ENCODE measurements at regions not wholly inside any gene's neighbourhood (a gene's known extent, or its start where the extent isn't known, plus 50 kb on each side); places are given as distances from the start of the nearest gene placed in this dataset.

DNA sequence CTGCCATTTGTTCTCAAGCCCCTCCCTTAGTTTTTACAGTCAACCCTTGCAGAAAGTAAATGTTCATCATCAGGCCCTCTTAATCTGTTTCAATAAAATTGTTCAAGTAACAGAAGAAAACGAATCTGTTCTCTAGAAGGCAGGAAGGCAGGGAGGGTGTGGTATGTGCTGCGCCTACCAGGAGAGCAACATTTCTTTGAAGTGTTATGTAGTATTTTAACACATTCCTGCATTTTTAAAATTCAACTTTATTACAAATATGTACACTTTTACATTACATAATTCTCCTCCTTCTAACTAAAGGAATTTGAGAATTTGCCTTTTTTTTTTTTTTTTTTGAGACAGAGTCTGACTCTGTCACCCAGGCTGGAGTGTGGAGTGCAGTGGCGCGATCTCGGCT is 657.8 kb downstream of the MCTP2 start:
- DNase-seq: no peak
- Mint-ChIP-seq H3K36me3 (ENCODE audit: insufficient read depth, unreplicated experiment) (no peaks in the 10 kb centered on the region), H3K4me3 (ENCODE audit: low read depth, unreplicated experiment) (no peak overlapping the region), H3K4me1 (ENCODE audit: low read depth, unreplicated experiment) (no peaks in the 10 kb centered on the region), H3K27ac (ENCODE audit: unreplicated experiment) (no peak overlapping the region), H3K27me3 (ENCODE audit: unreplicated experiment) (no peaks in the 10 kb centered on the region), H3K9me3 (ENCODE audit: low read depth, unreplicated experiment) (peaks cover 18% of the 10 kb centered on the region)
- intact Hi-C loops (cut with micrococcal nuclease; ENCODE audit: unreplicated experiment): no loop called here
- TF ChIP-seq, protein P1, sequence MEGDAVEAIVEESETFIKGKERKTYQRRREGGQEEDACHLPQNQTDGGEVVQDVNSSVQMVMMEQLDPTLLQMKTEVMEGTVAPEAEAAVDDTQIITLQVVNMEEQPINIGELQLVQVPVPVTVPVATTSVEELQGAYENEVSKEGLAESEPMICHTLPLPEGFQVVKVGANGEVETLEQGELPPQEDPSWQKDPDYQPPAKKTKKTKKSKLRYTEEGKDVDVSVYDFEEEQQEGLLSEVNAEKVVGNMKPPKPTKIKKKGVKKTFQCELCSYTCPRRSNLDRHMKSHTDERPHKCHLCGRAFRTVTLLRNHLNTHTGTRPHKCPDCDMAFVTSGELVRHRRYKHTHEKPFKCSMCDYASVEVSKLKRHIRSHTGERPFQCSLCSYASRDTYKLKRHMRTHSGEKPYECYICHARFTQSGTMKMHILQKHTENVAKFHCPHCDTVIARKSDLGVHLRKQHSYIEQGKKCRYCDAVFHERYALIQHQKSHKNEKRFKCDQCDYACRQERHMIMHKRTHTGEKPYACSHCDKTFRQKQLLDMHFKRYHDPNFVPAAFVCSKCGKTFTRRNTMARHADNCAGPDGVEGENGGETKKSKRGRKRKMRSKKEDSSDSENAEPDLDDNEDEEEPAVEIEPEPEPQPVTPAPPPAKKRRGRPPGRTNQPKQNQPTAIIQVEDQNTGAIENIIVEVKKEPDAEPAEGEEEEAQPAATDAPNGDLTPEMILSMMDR (IDR thresholded peaks at IDR 0.05; ENCODE audit: unreplicated experiment): no peak
- no TSS peak for BruUV-seq (replicated peaks)
- CTCF ChIA-PET: no interaction called here

DNA sequence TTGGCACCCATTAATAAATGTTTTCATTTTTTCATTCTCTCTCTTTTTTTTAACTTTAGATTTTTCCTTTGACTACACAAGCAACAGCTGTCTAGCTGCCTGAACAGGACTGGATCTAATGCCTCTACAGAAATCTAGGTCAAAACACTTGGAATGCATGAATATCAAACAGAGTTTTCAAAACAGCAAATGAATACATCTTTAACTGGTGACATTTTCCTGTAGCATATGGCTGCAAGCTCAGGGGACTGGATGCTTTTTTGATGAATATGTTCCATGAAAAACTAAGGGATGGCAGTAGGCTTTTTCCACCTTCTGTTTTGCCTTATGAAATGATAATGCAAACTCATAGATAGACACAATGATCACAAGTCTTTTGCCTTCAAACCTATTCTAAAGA is 661.7 kb downstream of the MCTP2 start:
- no peak overlapping the region for H3K4me3 Mint-ChIP-seq (ENCODE audit: low read depth, unreplicated experiment)
- peaks cover 23% of the 10 kb centered on the region for H3K9me3 Mint-ChIP-seq (ENCODE audit: low read depth, unreplicated experiment)
- intact Hi-C loops (cut with micrococcal nuclease; ENCODE audit: unreplicated experiment): no loop called here
- H3K36me3 Mint-ChIP-seq (ENCODE audit: insufficient read depth, unreplicated experiment): no peaks in the 10 kb centered on the region
- H3K27ac Mint-ChIP-seq (ENCODE audit: unreplicated experiment): no peak overlapping the region
- CTCF ChIA-PET: no interaction called here
- no peak for DNase-seq
- no TSS peak for BruUV-seq (replicated peaks)
- no peaks in the 10 kb centered on the region for H3K4me1 Mint-ChIP-seq (ENCODE audit: low read depth, unreplicated experiment)
- TF ChIP-seq, protein P1 (IDR thresholded peaks at IDR 0.05; ENCODE audit: unreplicated experiment): no peak
- H3K27me3 Mint-ChIP-seq (ENCODE audit: unreplicated experiment): no peaks in the 10 kb centered on the region

DNA sequence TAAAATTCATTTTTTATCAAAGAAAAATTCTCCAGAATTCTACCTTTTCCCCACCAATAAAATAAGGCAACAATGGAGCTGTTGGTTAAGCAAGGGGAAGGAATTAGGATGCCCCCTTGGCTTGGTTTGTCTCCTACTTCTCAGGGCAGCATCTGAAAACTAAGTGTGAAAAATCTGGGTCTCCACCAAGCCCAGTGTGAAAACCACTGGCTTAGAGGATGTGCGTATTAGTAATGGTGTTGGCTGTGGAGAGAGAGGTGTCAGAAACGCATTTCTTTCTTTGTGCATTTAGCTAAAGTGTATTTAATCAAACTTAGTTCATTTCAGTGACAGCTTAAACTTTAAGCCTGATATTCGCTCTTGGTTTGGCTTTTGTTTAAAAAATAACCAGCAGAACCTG is 662.7 kb downstream of the MCTP2 start:
- H3K4me1 Mint-ChIP-seq (ENCODE audit: low read depth, unreplicated experiment): no peaks in the 10 kb centered on the region
- H3K9me3 Mint-ChIP-seq (ENCODE audit: low read depth, unreplicated experiment): peaks cover 22% of the 10 kb centered on the region
- no peak overlapping the region for H3K4me3 Mint-ChIP-seq (ENCODE audit: low read depth, unreplicated experiment)
- no peaks in the 10 kb centered on the region for H3K27me3 Mint-ChIP-seq (ENCODE audit: unreplicated experiment)
- intact Hi-C loops (cut with micrococcal nuclease; ENCODE audit: unreplicated experiment): no loop called here
- H3K36me3 Mint-ChIP-seq (ENCODE audit: insufficient read depth, unreplicated experiment): no peaks in the 10 kb centered on the region
- CTCF ChIA-PET: no interaction called here
- BruUV-seq (replicated peaks): no TSS peak
- TF ChIP-seq, protein P1 (IDR thresholded peaks at IDR 0.05; ENCODE audit: unreplicated experiment): no peak
- DNase-seq: no peak
- H3K27ac Mint-ChIP-seq (ENCODE audit: unreplicated experiment): no peak overlapping the region

DNA sequence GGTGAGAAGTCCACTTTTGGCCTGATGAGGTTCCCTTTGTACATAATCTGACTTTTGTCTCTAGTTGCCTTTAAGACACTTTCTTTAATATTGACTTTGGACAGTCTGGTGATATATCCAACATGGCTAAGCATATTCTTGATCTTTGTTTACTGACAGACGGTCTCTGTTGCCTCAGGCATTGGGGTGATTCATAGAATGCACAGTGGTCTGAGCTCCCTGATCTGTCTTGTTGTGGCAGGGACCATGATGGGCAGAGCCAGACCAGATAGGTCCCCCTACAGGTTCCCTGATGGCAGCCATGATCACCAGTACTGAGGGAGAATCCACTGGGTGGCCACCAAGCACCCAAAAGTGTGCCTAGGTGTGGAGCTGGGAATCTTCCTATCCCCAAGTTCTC is 678.1 kb downstream of the MCTP2 start:
- TF ChIP-seq, protein P1 (IDR thresholded peaks at IDR 0.05; ENCODE audit: unreplicated experiment): no peak
- CTCF ChIA-PET: no interaction called here
- Mint-ChIP-seq H3K36me3 (ENCODE audit: insufficient read depth, unreplicated experiment) (no peaks in the 10 kb centered on the region), H3K9me3 (ENCODE audit: low read depth, unreplicated experiment) (peaks cover 4% of the 10 kb centered on the region), H3K27ac (ENCODE audit: unreplicated experiment) (no peak overlapping the region), H3K4me3 (ENCODE audit: low read depth, unreplicated experiment) (no peak overlapping the region), H3K4me1 (ENCODE audit: low read depth, unreplicated experiment) (no peaks in the 10 kb centered on the region), H3K27me3 (ENCODE audit: unreplicated experiment) (no peaks in the 10 kb centered on the region)
- no TSS peak for BruUV-seq (replicated peaks)
- no peak for DNase-seq
- intact Hi-C loops (cut with micrococcal nuclease; ENCODE audit: unreplicated experiment): no loop called here

DNA sequence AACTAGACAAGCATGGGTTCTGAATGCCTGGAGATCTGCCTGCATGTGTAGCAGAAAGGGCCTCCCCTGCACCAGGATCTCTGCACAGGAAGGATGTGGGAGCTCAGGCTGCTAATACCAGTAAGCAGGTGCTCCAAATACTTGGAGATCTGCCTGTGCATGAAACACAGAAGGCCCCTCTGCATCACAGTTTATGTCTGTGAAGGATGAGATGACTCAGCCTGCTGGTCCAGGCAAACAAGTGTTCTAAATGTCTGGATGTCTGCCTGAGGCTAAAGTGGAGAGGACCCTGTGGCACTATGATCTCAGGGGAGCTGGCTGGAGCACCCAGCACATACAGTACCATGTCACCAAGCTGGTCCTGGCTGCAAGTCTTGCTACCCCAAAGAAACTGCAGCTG is 678.8 kb downstream of the MCTP2 start:
- no peak overlapping the region for H3K27ac Mint-ChIP-seq (ENCODE audit: unreplicated experiment)
- H3K36me3 Mint-ChIP-seq (ENCODE audit: insufficient read depth, unreplicated experiment): no peaks in the 10 kb centered on the region
- CTCF ChIA-PET: no interaction called here
- H3K4me1 Mint-ChIP-seq (ENCODE audit: low read depth, unreplicated experiment): no peaks in the 10 kb centered on the region
- intact Hi-C loops (cut with micrococcal nuclease; ENCODE audit: unreplicated experiment): no loop called here
- TF ChIP-seq, protein P1 (IDR thresholded peaks at IDR 0.05; ENCODE audit: unreplicated experiment): no peak
- no TSS peak for BruUV-seq (replicated peaks)
- DNase-seq: no peak
- no peak overlapping the region for H3K4me3 Mint-ChIP-seq (ENCODE audit: low read depth, unreplicated experiment)
- H3K27me3 Mint-ChIP-seq (ENCODE audit: unreplicated experiment): no peaks in the 10 kb centered on the region
- peaks cover 4% of the 10 kb centered on the region for H3K9me3 Mint-ChIP-seq (ENCODE audit: low read depth, unreplicated experiment)

Data from Calu3 (cell line).